GM23338 (cell line): ENCODE measurements at regions not wholly inside any gene's neighbourhood (a gene's known extent, or its start where the extent isn't known, plus 50 kb on each side); places are given as distances from the start of the nearest gene placed in this dataset.

ENCODE experiments used
- CREB1 ChIP-seq: fragments of 250-450 bp; sonication (Bioruptor Pico); IDR thresholded peaks from 2 replicates; pipeline ENCODE4 v1.5.0; 2020; ENCODE audit warnings: low read depth, mild to moderate bottlenecking, moderate library complexity
- ETS1 ChIP-seq: IDR thresholded peaks from 2 replicates; pipeline ENCODE4 v1.6.1; 2016; ENCODE audit warnings: antibody characterized with exemption
- EZH2 ChIP-seq: fragments of 200-600 bp; sonication (generic); IDR thresholded peaks from one replicate; pipeline ENCODE4 v1.8.0; 2017; ENCODE audit warnings: antibody characterized with exemption, mild to moderate bottlenecking, low read depth; ENCODE audit not compliant: unreplicated experiment
- EZH2phosphoT487 ChIP-seq: fragments of 200-600 bp; sonication (generic); IDR thresholded peaks from one replicate; pipeline ENCODE4 v1.8.1; 2018; ENCODE audit warnings: antibody characterized with exemption; ENCODE audit not compliant: unreplicated experiment
- JUNB ChIP-seq: IDR thresholded peaks from one replicate; pipeline ENCODE4 v1.6.1; 2016; ENCODE audit warnings: antibody characterized with exemption; ENCODE audit not compliant: unreplicated experiment
- NANOG ChIP-seq: IDR thresholded peaks from 2 replicates; pipeline ENCODE4 v1.6.1; 2016; ENCODE audit warnings: antibody characterized with exemption, borderline replicate concordance
- POLR2AphosphoS5 ChIP-seq: IDR thresholded peaks from 2 replicates; pipeline ENCODE4 v1.6.1; 2016; ENCODE audit warnings: antibody characterized with exemption, low read depth
- TF ChIP-seq, protein P1 (sequence below), 2 experiments: fragments of 200-600 bp in 1 of 2; sonication (generic) in 1 of 2; conservative IDR thresholded peaks; 2 replicates each; pipeline versions ENCODE4 v1.5.1 to v1.6.1; 2016 to 2017; ENCODE audit warnings: antibody characterized with exemption in 2 of 2, low read depth in 2 of 2, mild to moderate bottlenecking in 2 of 2, moderate library complexity in 1 of 2
- TF ChIP-seq, protein P2 (sequence below): fragments of 250-450 bp; sonication (Bioruptor Pico); IDR thresholded peaks from 2 replicates; pipeline ENCODE4 v1.5.0; 2020; ENCODE audit warnings: mild to moderate bottlenecking, moderate library complexity

- TF ChIP-seq, protein P1, sequence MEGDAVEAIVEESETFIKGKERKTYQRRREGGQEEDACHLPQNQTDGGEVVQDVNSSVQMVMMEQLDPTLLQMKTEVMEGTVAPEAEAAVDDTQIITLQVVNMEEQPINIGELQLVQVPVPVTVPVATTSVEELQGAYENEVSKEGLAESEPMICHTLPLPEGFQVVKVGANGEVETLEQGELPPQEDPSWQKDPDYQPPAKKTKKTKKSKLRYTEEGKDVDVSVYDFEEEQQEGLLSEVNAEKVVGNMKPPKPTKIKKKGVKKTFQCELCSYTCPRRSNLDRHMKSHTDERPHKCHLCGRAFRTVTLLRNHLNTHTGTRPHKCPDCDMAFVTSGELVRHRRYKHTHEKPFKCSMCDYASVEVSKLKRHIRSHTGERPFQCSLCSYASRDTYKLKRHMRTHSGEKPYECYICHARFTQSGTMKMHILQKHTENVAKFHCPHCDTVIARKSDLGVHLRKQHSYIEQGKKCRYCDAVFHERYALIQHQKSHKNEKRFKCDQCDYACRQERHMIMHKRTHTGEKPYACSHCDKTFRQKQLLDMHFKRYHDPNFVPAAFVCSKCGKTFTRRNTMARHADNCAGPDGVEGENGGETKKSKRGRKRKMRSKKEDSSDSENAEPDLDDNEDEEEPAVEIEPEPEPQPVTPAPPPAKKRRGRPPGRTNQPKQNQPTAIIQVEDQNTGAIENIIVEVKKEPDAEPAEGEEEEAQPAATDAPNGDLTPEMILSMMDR (conservative IDR thresholded peaks at IDR 0.05; ENCODE audit: low read depth in 2 of 2) = no peak
- no peak for TF ChIP-seq POLR2AphosphoS5
- no peak for TF ChIP-seq EZH2phosphoT487
- no peak for TF ChIP-seq NANOG
- TF ChIP-seq EZH2 = no peak
- no peak for TF ChIP-seq JUNB
- TF ChIP-seq ETS1 = no peak
- no peak for TF ChIP-seq CREB1 (CRISPR knock-in tag)
- TF ChIP-seq, protein P2, sequence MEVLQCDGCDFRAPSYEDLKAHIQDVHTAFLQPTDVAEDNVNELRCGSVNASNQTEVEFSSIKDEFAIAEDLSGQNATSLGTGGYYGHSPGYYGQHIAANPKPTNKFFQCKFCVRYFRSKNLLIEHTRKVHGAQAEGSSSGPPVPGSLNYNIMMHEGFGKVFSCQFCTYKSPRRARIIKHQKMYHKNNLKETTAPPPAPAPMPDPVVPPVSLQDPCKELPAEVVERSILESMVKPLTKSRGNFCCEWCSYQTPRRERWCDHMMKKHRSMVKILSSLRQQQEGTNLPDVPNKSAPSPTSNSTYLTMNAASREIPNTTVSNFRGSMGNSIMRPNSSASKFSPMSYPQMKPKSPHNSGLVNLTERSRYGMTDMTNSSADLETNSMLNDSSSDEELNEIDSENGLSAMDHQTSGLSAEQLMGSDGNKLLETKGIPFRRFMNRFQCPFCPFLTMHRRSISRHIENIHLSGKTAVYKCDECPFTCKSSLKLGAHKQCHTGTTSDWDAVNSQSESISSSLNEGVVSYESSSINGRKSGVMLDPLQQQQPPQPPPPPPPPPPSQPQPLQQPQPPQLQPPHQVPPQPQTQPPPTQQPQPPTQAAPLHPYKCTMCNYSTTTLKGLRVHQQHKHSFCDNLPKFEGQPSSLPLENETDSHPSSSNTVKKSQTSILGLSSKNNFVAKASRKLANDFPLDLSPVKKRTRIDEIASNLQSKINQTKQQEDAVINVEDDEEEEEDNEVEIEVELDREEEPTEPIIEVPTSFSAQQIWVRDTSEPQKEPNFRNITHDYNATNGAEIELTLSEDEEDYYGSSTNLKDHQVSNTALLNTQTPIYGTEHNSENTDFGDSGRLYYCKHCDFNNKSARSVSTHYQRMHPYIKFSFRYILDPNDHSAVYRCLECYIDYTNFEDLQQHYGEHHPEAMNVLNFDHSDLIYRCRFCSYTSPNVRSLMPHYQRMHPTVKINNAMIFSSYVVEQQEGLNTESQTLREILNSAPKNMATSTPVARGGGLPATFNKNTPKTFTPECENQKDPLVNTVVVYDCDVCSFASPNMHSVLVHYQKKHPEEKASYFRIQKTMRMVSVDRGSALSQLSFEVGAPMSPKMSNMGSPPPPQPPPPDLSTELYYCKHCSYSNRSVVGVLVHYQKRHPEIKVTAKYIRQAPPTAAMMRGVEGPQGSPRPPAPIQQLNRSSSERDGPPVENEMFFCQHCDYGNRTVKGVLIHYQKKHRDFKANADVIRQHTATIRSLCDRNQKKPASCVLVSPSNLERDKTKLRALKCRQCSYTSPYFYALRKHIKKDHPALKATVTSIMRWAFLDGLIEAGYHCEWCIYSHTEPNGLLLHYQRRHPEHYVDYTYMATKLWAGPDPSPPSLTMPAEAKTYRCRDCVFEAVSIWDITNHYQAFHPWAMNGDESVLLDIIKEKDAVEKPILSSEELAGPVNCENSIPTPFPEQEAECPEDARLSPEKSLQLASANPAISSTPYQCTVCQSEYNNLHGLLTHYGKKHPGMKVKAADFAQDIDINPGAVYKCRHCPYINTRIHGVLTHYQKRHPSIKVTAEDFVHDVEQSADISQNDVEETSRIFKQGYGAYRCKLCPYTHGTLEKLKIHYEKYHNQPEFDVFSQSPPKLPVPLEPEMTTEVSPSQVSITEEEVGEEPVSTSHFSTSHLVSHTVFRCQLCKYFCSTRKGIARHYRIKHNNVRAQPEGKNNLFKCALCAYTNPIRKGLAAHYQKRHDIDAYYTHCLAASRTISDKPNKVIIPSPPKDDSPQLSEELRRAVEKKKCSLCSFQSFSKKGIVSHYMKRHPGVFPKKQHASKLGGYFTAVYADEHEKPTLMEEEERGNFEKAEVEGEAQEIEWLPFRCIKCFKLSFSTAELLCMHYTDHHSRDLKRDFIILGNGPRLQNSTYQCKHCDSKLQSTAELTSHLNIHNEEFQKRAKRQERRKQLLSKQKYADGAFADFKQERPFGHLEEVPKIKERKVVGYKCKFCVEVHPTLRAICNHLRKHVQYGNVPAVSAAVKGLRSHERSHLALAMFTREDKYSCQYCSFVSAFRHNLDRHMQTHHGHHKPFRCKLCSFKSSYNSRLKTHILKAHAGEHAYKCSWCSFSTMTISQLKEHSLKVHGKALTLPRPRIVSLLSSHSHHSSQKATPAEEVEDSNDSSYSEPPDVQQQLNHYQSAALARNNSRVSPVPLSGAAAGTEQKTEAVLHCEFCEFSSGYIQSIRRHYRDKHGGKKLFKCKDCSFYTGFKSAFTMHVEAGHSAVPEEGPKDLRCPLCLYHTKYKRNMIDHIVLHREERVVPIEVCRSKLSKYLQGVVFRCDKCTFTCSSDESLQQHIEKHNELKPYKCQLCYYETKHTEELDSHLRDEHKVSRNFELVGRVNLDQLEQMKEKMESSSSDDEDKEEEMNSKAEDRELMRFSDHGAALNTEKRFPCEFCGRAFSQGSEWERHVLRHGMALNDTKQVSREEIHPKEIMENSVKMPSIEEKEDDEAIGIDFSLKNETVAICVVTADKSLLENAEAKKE (CRISPR knock-in tag) = no peak
These were observed 81.5 kb downstream of the EDN1 start for GRCh38 chr6:12371641-12372146.
